K562 (cell line): ENCODE measurements at regions not wholly inside any gene's neighbourhood (a gene's known extent, or its start where the extent isn't known, plus 50 kb on each side); places are given as distances from the start of the nearest gene placed in this dataset.

Experiments
- ATAC-seq: fragments of 200-7000 bp; cut with Tn5 transposase; 3 replicates; pipeline ENCODE4 v1.9.1; 2020; ENCODE audit warnings: moderate library complexity
- BruUV-seq: library from RNA; stranded (reverse); fragments of 400-500 nt; replicated peaks from 2 replicates; lab custom pipeline; 2021; lab: Mats Ljungman, UMichigan
- CTCF ChIA-PET: fragments of 300-600 bp; formaldehyde crosslinking; extraction: SDS; loops from one replicate; lab custom pipeline; 2021; ENCODE audit warnings: low intra/inter-chr PET ratio; lab: Yijun Ruan, JAX
- POLR2A ChIA-PET: fragments of 300-600, 350-650 bp; sonication (Branson Sonifier 250); formaldehyde crosslinking; extraction: SDS; loops from one replicate; lab custom pipeline; 2021; ENCODE audit warnings: antibody characterized with exemption, inconsistent platforms; lab: Yijun Ruan, JAX
- DNase-seq, 4 experiments: peaks; one replicate each; pipeline versions ENCODE4 v3.0.0 to v3.0.0-alpha.2; 2011 to 2018; ENCODE audit warnings: low spot score in 3 of 4, mixed read lengths in 3 of 4; ENCODE audit errors: extremely low read depth in 1 of 4
- FAIRE-seq: peaks from 2 replicates; lab custom pipeline; 2011; peaks lifted over from hg19 to GRCh38; lab: Jason Lieb, UNC
- H2AFZ ChIP-seq: 2 replicates; pipeline ENCODE4 v1.6.0; 2011; ENCODE audit warnings: low read depth, low read length, control low read depth, inconsistent platforms
- H3K27ac ChIP-seq: fragments of 200-600 bp; 3 replicates; pipeline ENCODE4 v1.8.0; 2011; ENCODE audit warnings: low read depth, mild to moderate bottlenecking, control low read depth, inconsistent platforms, low read length, moderate library complexity, mixed read lengths; ENCODE audit errors: extremely low read depth
- H3K27me3 ChIP-seq, 2 experiments: fragments of 300-600 bp in 1 of 2; 2 replicates in 1 of 2; 3 replicates in 1 of 2; pipeline versions ENCODE4 v1.6.0 to v1.8.0; 2011; ENCODE audit warnings: inconsistent platforms in 2 of 2, low read length in 2 of 2, mild to moderate bottlenecking in 1 of 2, mixed read lengths in 1 of 2, moderate library complexity in 1 of 2; ENCODE audit not compliant: control insufficient read depth in 2 of 2, insufficient read depth in 2 of 2
- H3K36me3 ChIP-seq: fragments of 300-600 bp; 3 replicates; pipeline ENCODE4 v1.8.0; 2011; ENCODE audit warnings: mild to moderate bottlenecking, low read length, inconsistent platforms; ENCODE audit not compliant: control insufficient read depth, insufficient read depth
- H3K4me1 ChIP-seq, 2 experiments: fragments of 200-600 bp in 1 of 2; replicated peaks in 1 of 2; 2 replicates in 1 of 2; 3 replicates in 1 of 2; pipeline versions ENCODE4 v1.5.1 to v1.8.0; 2011; ENCODE audit warnings: inconsistent platforms in 2 of 2, low read length in 2 of 2, mild to moderate bottlenecking in 1 of 2, mixed read lengths in 1 of 2, moderate library complexity in 1 of 2; ENCODE audit not compliant: control insufficient read depth in 2 of 2, insufficient read depth in 2 of 2
- H3K4me2 ChIP-seq: 2 replicates; pipeline ENCODE4 v1.6.1; 2011; ENCODE audit warnings: low read length, control low read depth, inconsistent platforms, mixed read lengths; ENCODE audit not compliant: insufficient read depth
- H3K4me3 ChIP-seq: fragments of 200-600 bp; sonication (generic), shearing (Covaris generic); 2 replicates; pipeline ENCODE4 v1.5.1; 2016; ENCODE audit warnings: control low read depth, inconsistent platforms
- H3K79me2 ChIP-seq: fragments of 200-600 bp; 3 replicates; pipeline ENCODE4 v1.8.0; 2011; ENCODE audit warnings: low read length, inconsistent platforms; ENCODE audit not compliant: control insufficient read depth, insufficient read depth
- H3K9ac ChIP-seq, 2 experiments: 2 replicates each; pipeline versions ENCODE4 v1.6.0 to v1.6.1; 2011; ENCODE audit warnings: low read depth in 2 of 2, low read length in 2 of 2, control low read depth in 1 of 2, inconsistent platforms in 1 of 2, mild to moderate bottlenecking in 1 of 2, mixed read lengths in 1 of 2; ENCODE audit not compliant: insufficient read depth in 1 of 2
- H3K9me1 ChIP-seq: one replicate; pipeline ENCODE4 v1.6.0; 2011; ENCODE audit warnings: inconsistent platforms, mild to moderate bottlenecking, low read length, moderate library complexity; ENCODE audit not compliant: control insufficient read depth, insufficient read depth
- H3K9me3 ChIP-seq: replicated peaks from 2 replicates; pipeline ENCODE4 v1.5.1; 2011; ENCODE audit warnings: low read depth, low read length, inconsistent platforms; ENCODE audit not compliant: control insufficient read depth, insufficient read depth
- H4K20me1 ChIP-seq: replicated peaks from 2 replicates; pipeline ENCODE4 v1.6.1; 2011; ENCODE audit warnings: low read length, inconsistent platforms, mixed read lengths; ENCODE audit not compliant: control insufficient read depth, insufficient read depth
- BCL6 ChIP-seq: fragments of 250-450 bp; sonication (Bioruptor Pico); IDR thresholded peaks from 2 replicates; pipeline ENCODE4 v1.4.0; 2020
- CBX2 ChIP-seq: fragments of 200-600 bp; sonication (generic); IDR thresholded peaks from one replicate; pipeline ENCODE4 v1.6.1; 2012; ENCODE audit warnings: mild to moderate bottlenecking, low read length, inconsistent platforms; ENCODE audit not compliant: insufficient read depth, poor library complexity, severe bottlenecking
- CCNT2 ChIP-seq: IDR thresholded peaks from 2 replicates; pipeline ENCODE4 v1.6.1; 2011; ENCODE audit warnings: borderline replicate concordance, low read depth, mild to moderate bottlenecking, moderate library complexity, mixed read lengths, low read length; ENCODE audit not compliant: insufficient read length; ENCODE audit errors: extremely low read depth
- CHD2 ChIP-seq: IDR thresholded peaks from 2 replicates; pipeline ENCODE4 v1.6.1; 2011; ENCODE audit warnings: low read depth, low read length
- ERF ChIP-seq: fragments of 450-650 bp; formaldehyde crosslinking; IDR thresholded peaks from 2 replicates; pipeline ENCODE4 v1.4.0; 2020; ENCODE audit warnings: mild to moderate bottlenecking, mixed read lengths
- ETV6 ChIP-seq, 3 experiments: fragments of 150-350 bp in 1 of 3; sonication (generic) in 1 of 3; formaldehyde crosslinking in 1 of 3; IDR thresholded peaks; 2 replicates each; pipeline versions ENCODE4 v1.6.1 to v1.8.0; 2014 to 2022; ENCODE audit warnings: borderline replicate concordance in 2 of 3, low read depth in 2 of 3, antibody characterized with exemption in 1 of 3, low read length in 1 of 3, mild to moderate bottlenecking in 1 of 3, missing genetic modification reagents in 1 of 3
- HNRNPK ChIP-seq: fragments of 200-400 bp; formaldehyde crosslinking; IDR thresholded peaks from one replicate; pipeline ENCODE4 v1.6.1; 2018; ENCODE audit warnings: mild to moderate bottlenecking, low read depth, low read length; ENCODE audit not compliant: poor library complexity, severe bottlenecking
- JUNB ChIP-seq: fragments of 450-650 bp; formaldehyde crosslinking; conservative IDR thresholded peaks from 2 replicates; pipeline ENCODE4 v1.4.0; 2020; ENCODE audit warnings: mild to moderate bottlenecking
- MTA2 ChIP-seq: fragments of 450-650 bp; IDR thresholded peaks from 2 replicates; pipeline ENCODE4 v1.6.1; 2016; ENCODE audit warnings: low read depth
- NELFE ChIP-seq: IDR thresholded peaks from 2 replicates; pipeline ENCODE4 v1.6.1; 2011; ENCODE audit warnings: mild to moderate bottlenecking; ENCODE audit not compliant: insufficient read depth, insufficient read length
- PTBP1 ChIP-seq: fragments of 200-400 bp; formaldehyde crosslinking; IDR thresholded peaks from 2 replicates; pipeline ENCODE4 v1.6.1; 2017; ENCODE audit warnings: low read depth, low read length
- SNRNP70 ChIP-seq: fragments of 200-400 bp; formaldehyde crosslinking; optimal IDR thresholded peaks from 2 replicates; pipeline ENCODE3; 2017; ENCODE audit warnings: low read depth, low read length
- WGBS: fragments of 100-300 bp; shearing (Covaris generic); methylation state at CpG from one replicate; pipeline ENCODE4 v1.1.6; 2016; ENCODE audit warnings: low coverage, mixed read lengths; ENCODE audit not compliant: insufficient coverage; ENCODE audit errors: missing lambda C conversion rate; 5-methylcytosine and 5-hydroxymethylcytosine counted together
- in situ Hi-C: fragments of 300-500 bp; cut with MboI; formaldehyde crosslinking; loops from 4 replicates; pipeline ENCODE4 v1.15.0; 2018; ENCODE audit warnings: inconsistent platforms, mixed read lengths
- intact Hi-C: fragments of 100-400 bp; cut with micrococcal nuclease; formaldehyde crosslinking; loops from 2 replicates; pipeline ENCODE4 v1.14.2; 2022
- TF ChIP-seq, protein P1 (sequence below): fragments of 450-650 bp; formaldehyde crosslinking; IDR thresholded peaks from 2 replicates; pipeline ENCODE4 v1.4.0; 2020; ENCODE audit warnings: mild to moderate bottlenecking, moderate library complexity

DNA sequence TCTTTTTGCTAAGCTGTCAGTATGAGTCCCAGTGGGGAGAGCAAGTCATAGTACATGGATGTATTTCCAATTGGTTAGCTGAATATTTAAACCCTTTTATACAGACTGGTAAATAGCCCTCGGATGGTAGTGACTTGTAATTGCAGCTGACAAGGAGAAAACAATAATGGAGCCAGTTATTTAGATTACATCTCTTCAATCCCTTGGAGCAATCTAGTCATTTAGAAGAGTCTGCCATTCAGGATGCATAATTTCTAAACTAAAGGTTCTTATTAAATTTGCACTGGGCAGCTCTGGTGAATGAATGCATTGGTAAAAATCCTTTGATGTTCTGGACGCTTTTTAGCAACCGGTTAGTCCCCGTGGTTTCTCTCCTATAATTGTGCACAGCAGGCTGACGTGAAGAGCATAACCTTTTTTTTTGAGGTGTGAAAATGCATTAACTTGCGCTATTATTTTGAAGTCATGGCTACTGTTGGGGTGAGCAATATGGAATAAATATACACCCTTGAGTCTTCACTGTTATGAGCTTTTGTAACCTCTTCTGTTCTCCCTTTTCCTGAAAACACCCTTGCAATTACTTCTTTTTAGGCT is 158.6 kb upstream of the CD180 start:
- no peak for TF ChIP-seq MTA2
- no peak for TF ChIP-seq PTBP1
- no peak for TF ChIP-seq CBX2
- no peak for TF ChIP-seq CHD2
- no peak for TF ChIP-seq SNRNP70
- no peak for TF ChIP-seq BCL6 (CRISPR knock-in tag)
- TF ChIP-seq ERF (CRISPR knock-in tag): no peak
- TF ChIP-seq CCNT2: no peak
- no peak for TF ChIP-seq HNRNPK
- TF ChIP-seq NELFE: no peak
- TF ChIP-seq, protein P1, sequence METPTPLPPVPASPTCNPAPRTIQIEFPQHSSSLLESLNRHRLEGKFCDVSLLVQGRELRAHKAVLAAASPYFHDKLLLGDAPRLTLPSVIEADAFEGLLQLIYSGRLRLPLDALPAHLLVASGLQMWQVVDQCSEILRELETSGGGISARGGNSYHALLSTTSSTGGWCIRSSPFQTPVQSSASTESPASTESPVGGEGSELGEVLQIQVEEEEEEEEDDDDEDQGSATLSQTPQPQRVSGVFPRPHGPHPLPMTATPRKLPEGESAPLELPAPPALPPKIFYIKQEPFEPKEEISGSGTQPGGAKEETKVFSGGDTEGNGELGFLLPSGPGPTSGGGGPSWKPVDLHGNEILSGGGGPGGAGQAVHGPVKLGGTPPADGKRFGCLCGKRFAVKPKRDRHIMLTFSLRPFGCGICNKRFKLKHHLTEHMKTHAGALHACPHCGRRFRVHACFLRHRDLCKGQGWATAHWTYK (CRISPR knock-in tag): no peak
- no peak for TF ChIP-seq JUNB (CRISPR knock-in tag)
- no peak for TF ChIP-seq ETV6 (IDR thresholded peaks at IDR 0.05; ENCODE audit: borderline replicate concordance in 1 of 2, low read depth in 2 of 2, low read length in 1 of 2)
- no peak for TF ChIP-seq ETV6 (CRISPR knock-in tag; IDR thresholded peaks at IDR 0.05; ENCODE audit: borderline replicate concordance)
- H2AFZ ChIP-seq: no peak overlapping the region
- FAIRE-seq: no peak
- H3K9me3 ChIP-seq: no peaks in the 10 kb centered on the region
- H4K20me1 ChIP-seq: no peaks in the 10 kb centered on the region
- no TSS peak for BruUV-seq
- in situ Hi-C loops: no loop called here
- no peak overlapping the region for H3K4me3 ChIP-seq
- H3K4me1 ChIP-seq: no peaks in the 10 kb centered on the region
- no peaks in the 10 kb centered on the region for H3K79me2 ChIP-seq
- no peak for ATAC-seq
- no peaks in the 10 kb centered on the region; a peak in 1 of 5 replicates for H3K27me3 ChIP-seq
- no peak for DNase-seq
- POLR2A ChIA-PET: no interaction called here
- CTCF ChIA-PET: no interaction called here
- under 1% methylated on average over 6 of the region's 6 CpGs for WGBS
- no peaks in the 10 kb centered on the region for H3K36me3 ChIP-seq
- H3K27ac ChIP-seq: no peak overlapping the region
- H3K4me2 ChIP-seq: no peak overlapping the region
- intact Hi-C loops: no loop called here
- no peak overlapping the region for H3K9ac ChIP-seq
- no peaks in the 10 kb centered on the region for H3K9me1 ChIP-seq
